Bone marrow (tissue), 2 donors: ENCODE measurements at regions not wholly inside any gene's neighbourhood (a gene's known extent, or its start where the extent isn't known, plus 50 kb on each side); places are given as distances from the start of the nearest gene placed in this dataset.
"Not testable (repeated sequence)": the region's sequence is repeated elsewhere in the genome, so short reads cannot be mapped to it uniquely, and the experiment has no call there.

ENCODE experiments used
- DNase-seq, 2 donors: peaks; one replicate each; lab custom pipeline; 2025; lab: John Stamatoyannopoulos, UW

DNA sequence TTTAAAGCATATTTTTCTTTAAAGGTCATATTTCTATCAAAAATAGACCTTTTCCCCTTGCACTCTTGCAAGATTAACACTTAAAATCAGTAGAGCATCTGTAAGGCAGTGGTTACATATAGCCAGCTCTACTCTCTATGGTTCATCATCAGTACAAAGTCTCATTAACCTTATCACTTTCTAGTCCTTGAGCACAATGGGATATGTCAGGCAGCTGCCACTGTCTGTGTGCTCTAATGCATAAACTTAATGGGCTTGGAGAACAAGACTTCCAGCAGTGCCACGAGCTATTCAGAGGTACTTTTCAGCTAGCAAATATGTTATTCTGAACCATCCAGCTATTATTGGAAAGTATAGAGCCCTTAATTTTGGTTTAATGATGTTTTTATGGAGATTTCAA, 393.7 kb downstream of the GASK1B start:
- DNase-seq: no peak

GRCh38 chr4:157776930-157777528, 395.8 kb downstream of the GASK1B start:
- DNase-seq: no peak

DNA sequence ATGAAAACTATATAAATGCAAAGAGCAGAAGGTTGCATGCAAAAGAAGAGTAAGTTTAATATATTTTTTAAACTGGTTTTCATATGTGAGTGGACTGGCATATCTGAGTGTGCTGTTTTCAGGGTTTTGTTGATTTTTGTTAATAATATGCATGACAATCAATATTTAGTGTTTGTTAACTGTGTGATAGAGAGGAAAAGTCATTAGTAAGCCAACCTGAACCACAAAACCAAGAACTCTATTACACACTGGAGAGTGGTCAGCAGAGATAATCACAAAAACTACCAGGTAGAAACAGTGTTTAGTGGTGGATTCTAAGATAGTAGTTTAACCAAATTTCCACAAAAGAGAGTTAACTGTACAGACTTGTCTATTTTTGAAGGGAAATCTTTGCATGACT, 396.9 kb downstream of the GASK1B start:
- no peak for DNase-seq

GRCh38 chr4:157772907-157773306, 399.9 kb downstream of the GASK1B start:
- no peak for DNase-seq

DNA sequence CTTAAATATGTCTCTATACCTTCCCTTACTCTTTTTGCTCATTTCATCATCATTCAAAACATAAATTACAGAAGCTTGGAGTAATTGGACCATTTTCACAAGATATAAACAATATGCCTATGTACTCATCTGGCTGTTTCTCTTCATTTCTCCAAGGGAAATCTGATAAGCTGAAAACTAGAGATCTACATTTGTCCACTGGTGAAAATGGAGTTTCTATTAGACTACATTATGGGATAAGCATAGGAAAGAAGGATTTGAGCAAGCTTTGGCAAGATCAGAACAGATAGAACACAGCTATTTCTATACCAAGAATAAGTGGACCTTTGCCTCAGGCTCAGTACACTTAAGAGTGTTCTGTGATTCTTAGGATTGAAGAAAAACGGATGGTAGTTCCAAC, 404.4 kb downstream of the GASK1B start:
- DNase-seq: no peak

- no peak for DNase-seq
Measured at GRCh38 chr4:157763490-157763889, 409.3 kb downstream of the GASK1B start.

- no peak for DNase-seq
Measured at GRCh38 chr4:157754410-157754809, 418.4 kb downstream of the GASK1B start.

DNA sequence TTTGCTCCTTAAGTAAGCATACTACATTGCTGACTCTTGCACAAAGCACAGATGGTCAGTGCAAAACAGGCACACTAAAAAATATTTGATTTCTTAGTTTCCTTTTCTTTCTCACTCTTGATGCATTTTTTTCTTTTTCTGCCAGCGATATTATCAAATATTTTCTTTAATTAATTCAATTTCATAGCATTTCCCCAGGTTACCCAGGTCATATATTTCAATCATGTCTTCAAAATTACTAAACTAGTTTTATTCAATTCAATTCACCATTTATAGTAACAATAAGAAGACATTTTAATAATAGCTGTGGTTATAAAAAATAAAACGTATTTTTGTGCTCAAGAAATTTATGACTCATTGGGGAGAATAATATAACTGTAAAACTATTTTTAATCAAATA, 421.2 kb downstream of the GASK1B start:
- no peak for DNase-seq

DNA sequence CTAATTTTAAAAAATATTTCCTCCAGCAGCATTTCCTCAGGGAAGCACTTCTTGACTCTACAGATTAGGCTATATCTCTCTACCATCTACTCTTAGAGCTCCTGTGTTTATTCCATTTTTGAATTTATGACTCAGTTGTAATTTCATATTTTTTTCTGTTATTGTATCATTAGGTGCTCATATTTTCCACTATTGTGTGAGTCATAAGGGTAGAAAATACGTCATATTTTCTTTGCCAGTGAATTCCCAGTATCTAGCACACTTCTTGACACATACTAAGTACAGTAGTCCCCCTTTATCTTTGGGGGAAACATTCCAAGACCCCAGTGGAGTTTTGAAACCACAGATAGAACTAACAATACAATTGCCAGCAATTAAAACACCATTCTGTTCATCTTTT, 431.2 kb downstream of the GASK1B start:
- DNase-seq: no peak

DNA sequence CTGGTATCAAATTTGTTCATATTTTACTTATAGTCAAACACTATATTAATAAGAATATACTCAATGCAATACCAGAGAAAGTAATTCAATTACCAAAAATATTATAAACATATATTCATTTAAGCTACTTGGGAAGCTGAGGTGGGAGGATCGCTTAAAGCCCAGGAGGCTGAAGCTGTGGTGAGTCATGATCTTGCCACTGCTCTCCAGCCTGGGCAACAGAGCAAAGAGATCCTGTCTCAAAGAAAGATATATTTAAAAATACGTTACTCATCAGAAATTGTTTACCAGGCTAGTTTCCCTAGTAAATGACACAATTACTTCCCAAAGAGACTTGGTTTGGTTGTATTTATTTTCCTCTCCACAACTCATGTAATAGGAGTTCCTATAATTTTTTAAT, 433.6 kb downstream of the GASK1B start:
- no peak for DNase-seq

DNA sequence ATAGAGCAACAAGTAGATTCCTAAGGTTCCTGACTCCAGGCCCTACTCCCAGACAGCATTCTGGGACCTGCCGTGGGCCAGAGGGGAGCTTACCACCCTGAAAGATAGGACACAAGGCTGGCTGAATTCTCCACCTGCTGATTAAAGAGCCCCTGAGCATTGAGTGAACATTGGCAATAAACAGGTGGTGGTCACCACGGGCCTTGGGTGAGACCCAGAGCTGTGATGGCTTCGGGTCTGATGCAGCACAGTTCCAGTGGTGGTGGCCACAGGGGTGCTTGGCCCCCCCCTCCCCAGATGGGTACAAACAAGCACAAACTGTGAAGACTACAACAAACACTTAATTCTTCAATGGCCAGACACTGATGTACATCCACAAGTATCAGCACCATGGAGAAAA, 444.6 kb downstream of the GASK1B start:
- no peak for DNase-seq

DNA sequence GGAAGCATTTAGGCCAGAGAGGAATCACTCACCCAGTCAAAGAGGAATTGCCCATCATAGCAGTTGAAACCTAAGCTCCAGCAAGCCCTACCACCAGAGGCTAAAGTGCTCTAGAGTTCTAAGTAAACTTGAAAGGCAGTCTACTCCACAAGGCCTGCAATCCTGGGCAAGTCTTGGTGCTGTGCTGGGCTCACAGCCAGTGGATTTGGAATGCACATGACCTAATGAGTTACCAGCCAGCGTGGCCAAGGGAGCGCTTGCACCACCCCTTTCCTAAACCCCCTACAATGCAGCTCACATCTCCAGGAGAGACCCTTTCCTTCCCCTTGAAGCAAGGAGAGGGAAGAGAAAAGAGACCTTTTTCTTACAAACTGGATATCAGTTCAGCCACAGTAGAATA, 445.7 kb downstream of the GASK1B start:
- no peak for DNase-seq

- no peak for DNase-seq
Measured at GRCh38 chr4:157722146-157722545, 450.7 kb downstream of the GASK1B start.

DNA sequence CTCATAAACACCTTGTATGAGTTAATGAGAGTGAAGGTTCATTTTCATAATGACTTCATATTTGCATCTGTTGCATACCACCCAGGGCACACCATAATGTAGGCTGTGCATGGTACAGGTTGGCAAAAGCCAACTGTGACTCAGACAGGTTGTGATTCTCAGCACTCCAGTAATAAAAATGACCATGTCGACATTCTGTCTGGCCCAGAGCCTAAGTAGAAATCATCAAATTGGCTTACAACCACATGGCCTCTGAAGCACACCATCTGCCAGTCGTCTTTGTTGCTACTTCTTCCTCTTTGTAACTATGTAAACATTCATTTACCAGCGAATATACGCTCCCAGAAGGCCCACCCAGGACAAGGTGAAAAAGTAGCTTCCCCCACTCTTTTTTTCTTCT, 459.5 kb downstream of the GASK1B start:
- DNase-seq: no peak

DNA sequence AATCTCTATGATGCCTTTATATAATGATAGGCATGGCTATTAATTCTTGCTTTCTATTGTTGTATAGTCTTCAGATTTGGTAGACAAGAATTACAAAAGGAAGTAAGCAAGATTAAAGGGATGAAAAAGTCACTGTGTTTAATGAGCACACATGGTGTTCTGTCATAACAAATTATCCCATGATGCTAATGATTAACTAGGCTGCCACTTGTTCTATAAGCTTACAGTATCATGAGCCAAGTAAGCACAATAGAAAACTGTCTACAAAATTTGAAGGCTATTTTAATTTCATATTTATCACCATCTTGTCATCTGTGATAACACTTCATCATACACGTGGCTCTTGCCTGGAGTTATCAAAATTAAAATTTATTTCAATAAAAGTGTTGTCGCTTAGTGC, 466.7 kb downstream of the GASK1B start:
- DNase-seq: no peak

GRCh38 chr4:157702831-157703230, 470.0 kb downstream of the GASK1B start:
- no peak for DNase-seq

GRCh38 chr4:157701695-157701994, 471.2 kb downstream of the GASK1B start:
- no peak for DNase-seq

- no peak for DNase-seq
Measured at GRCh38 chr4:157700898-157701694, 471.7 kb downstream of the GASK1B start.

GRCh38 chr4:157689476-157689875, 468.9 kb downstream of the GRIA2 start:
- DNase-seq: no peak

- no peak for DNase-seq
Measured at GRCh38 chr4:157687971-157688370, 467.4 kb downstream of the GRIA2 start.

DNA sequence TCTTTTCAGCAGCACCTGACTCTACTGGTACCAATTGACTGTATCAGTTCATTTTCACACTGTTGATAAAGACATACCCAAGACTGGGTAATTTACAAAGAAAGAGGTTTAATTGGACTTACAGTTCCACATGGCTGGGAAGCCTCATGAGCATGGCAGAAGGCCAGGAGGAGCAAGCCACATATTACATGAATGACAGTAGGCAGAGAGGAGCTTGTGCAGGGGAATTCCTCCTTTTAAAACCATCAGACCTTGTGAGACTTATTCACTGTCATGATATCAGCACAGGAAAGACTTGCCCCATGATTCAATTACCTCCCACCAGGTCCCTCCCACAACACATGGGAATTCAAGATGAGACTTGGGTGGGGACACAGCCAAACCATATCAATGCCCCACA, 458.8 kb downstream of the GRIA2 start:
- not testable (repeated sequence) for DNase-seq

GRCh38 chr4:157678478-157678877, 457.9 kb downstream of the GRIA2 start:
- no peak for DNase-seq

DNA sequence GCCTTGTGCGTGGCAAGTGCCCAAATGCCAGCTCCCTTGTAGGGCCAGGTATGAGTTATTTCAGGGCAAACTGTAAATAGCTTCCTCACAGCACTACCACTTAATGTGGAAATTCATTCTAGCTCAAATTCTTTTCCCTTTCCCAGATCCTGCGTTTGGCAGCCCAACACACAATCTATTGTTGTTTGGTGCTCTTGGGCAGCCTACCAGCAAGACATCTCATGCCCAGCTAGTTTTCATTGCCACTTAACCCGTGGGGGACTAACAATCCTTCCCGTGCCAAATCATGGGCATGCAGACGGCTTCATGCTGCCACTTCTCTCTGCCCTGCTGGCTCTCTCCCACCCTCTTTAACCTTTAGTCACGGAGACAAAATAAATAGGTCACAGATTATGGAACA, 454.2 kb downstream of the GRIA2 start:
- no peak for DNase-seq

GRCh38 chr4:157667836-157668235, 447.3 kb downstream of the GRIA2 start:
- no peak for DNase-seq
